Activated naive CD8-positive, alpha-beta T cell treated with anti-CD3 and anti-CD28 coated beads, Interleukin-2, amount 10 ng/mL, durations not matched to agents 7 days and 5 days (primary cell): ENCODE measurements at regions not wholly inside any gene's neighbourhood (a gene's known extent, or its start where the extent isn't known, plus 50 kb on each side); places are given as distances from the start of the nearest gene placed in this dataset.
A peak's percentile ranks its signal among the peaks of the same experiment; 100 is the strongest.

Source experiments
- ATAC-seq: fragments of 150-1000 bp; cut with Tn5 transposase; one replicate; pipeline ENCODE4 v1.10.0; 2021; ENCODE audit warnings: low read depth, moderate library complexity
- POLR2A ChIA-PET: fragments of 350-600 bp; sonication (Branson Sonifier 250); formaldehyde crosslinking; loops from one replicate; lab custom pipeline; 2021; ENCODE audit warnings: antibody characterized with exemption; lab: Charles Lee
- DNase-seq: peaks from one replicate; pipeline ENCODE4 v3.0.0; 2021
- H3K27ac Mint-ChIP-seq: one replicate; pipeline ENCODE4 v1.8.0; 2022; ENCODE audit warnings: mild to moderate bottlenecking, mixed read lengths
- H3K27me3 Mint-ChIP-seq: one replicate; pipeline ENCODE4 v1.8.0; 2022; ENCODE audit warnings: mild to moderate bottlenecking, moderate library complexity, mixed read lengths
- H3K36me3 Mint-ChIP-seq: one replicate; pipeline ENCODE4 v1.8.0; 2021; ENCODE audit warnings: mild to moderate bottlenecking, mixed read lengths
- H3K4me1 Mint-ChIP-seq: one replicate; pipeline ENCODE4 v1.8.0; 2021; ENCODE audit warnings: mixed read lengths
- H3K4me3 Mint-ChIP-seq: one replicate; pipeline ENCODE4 v1.8.0; 2022; ENCODE audit warnings: mild to moderate bottlenecking, moderate library complexity, mixed read lengths
- H3K9me3 Mint-ChIP-seq: one replicate; pipeline ENCODE4 v1.8.0; 2021; ENCODE audit warnings: mixed read lengths

GRCh38 chr14:76920331-76921087, 94.3 kb downstream of the LRRC74A start:
- Mint-ChIP-seq H3K27ac (peak overlapping the region; percentile 84), H3K4me1 (peaks cover 50% of the 10 kb centered on the region), H3K9me3 (no peaks in the 10 kb centered on the region), H3K27me3 (peaks cover 3% of the 10 kb centered on the region), H3K36me3 (no peaks in the 10 kb centered on the region), H3K4me3 (peak overlapping the region; percentile 47)
- DNase-seq (no peak), ATAC-seq (no peak)
- POLR2A ChIA-PET: interaction anchor here (0.9 to 5.3 kb wide), 12 partner anchors 9 to 134 kb away, joined by 3 to 28 read pairs (median 5); partner anchors contain the start of gene IRF2BPL

- H3K9me3 Mint-ChIP-seq: no peaks in the 10 kb centered on the region
- H3K27ac Mint-ChIP-seq: peak overlapping the region; percentile 84
- H3K4me1 Mint-ChIP-seq: peaks cover 49% of the 10 kb centered on the region
- peak; percentile 54 for DNase-seq
- H3K27me3 Mint-ChIP-seq: peaks cover 3% of the 10 kb centered on the region
- ATAC-seq: peak; percentile 62
- H3K36me3 Mint-ChIP-seq: peaks cover 1% of the 10 kb centered on the region
- POLR2A ChIA-PET: interaction anchor here (0.9 to 5.3 kb wide), 9 partner anchors 10 to 117 kb away, joined by 3 to 28 read pairs (median 8); partner anchors contain the start of gene IRF2BPL
- H3K4me3 Mint-ChIP-seq: peak overlapping the region; percentile 47
Measured at GRCh38 chr14:76919431-76920330, 93.5 kb downstream of the LRRC74A start.
